Suprapubic skin (tissue), 4 donors: ENCODE measurements at regions not wholly inside any gene's neighbourhood (a gene's known extent, or its start where the extent isn't known, plus 50 kb on each side); places are given as distances from the start of the nearest gene placed in this dataset.

Experiments
- CTCF ChIP-seq, 2 donors: fragments of 200-600 bp in 1 of 2; fragments of 450-650 bp in 1 of 2; sonication (generic) in 1 of 2; IDR thresholded peaks; one replicate each; pipeline ENCODE4 v1.5.1; 2016 to 2019; ENCODE audit warnings: antibody characterized with exemption in 2 of 2, mild to moderate bottlenecking in 1 of 2, moderate library complexity in 1 of 2
- EP300 ChIP-seq: sonication (generic); formaldehyde crosslinking; IDR thresholded peaks from one replicate; pipeline ENCODE4 v1.6.1; 2017; ENCODE audit warnings: antibody characterized with exemption
- POLR2A ChIP-seq, 2 donors: fragments of 450-650 bp; IDR thresholded peaks; one replicate each; pipeline ENCODE4 v1.6.1; 2017; ENCODE audit warnings: antibody characterized with exemption in 2 of 2, mild to moderate bottlenecking in 2 of 2, moderate library complexity in 2 of 2
- POLR2AphosphoS5 ChIP-seq, 3 donors: sonication (generic); formaldehyde crosslinking; IDR thresholded peaks; one replicate each; pipeline ENCODE4 v1.6.1; 2017; ENCODE audit warnings: antibody characterized with exemption in 3 of 3

- TF ChIP-seq POLR2A (IDR thresholded peaks at IDR 0.05) (no peak), CTCF (IDR thresholded peaks at IDR 0.05) (no peak), POLR2AphosphoS5 (IDR thresholded peaks at IDR 0.05) (no peak), EP300 (no peak)
Measured at GRCh38 chr10:44186150-44186549, 198.7 kb downstream of the CXCL12 start.
